ENCODE measurements at regions not wholly inside any gene's neighbourhood (a gene's known extent, or its start where the extent isn't known, plus 50 kb on each side); places are given as distances from the start of the nearest gene placed in this dataset.

DNA sequence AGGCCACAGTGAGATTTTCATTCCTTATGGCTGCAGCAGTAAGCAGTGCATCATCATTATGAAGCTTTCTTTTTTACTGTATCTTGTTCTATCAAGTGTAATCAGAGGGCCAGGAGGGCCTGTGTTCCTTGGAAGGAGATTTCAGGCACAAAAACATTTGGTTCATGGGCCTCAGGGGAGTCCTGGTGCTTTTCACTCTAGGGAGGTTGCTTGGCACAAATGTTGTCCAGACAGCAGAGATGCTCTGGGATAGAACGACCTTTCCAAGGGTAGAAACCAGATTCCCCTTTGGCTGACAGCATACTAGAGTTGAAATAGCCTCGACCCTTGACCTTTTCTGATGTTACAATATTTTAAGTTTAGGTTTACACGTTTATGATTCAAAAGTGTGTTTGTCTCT lies 95.3 kb upstream of the CLSTN2 start:
- WGBS, 5 donors, result 35 to 51% (median 47%) methylated on average over 3 of the region's 3 CpGs
- TF ChIP-seq, protein P1, sequence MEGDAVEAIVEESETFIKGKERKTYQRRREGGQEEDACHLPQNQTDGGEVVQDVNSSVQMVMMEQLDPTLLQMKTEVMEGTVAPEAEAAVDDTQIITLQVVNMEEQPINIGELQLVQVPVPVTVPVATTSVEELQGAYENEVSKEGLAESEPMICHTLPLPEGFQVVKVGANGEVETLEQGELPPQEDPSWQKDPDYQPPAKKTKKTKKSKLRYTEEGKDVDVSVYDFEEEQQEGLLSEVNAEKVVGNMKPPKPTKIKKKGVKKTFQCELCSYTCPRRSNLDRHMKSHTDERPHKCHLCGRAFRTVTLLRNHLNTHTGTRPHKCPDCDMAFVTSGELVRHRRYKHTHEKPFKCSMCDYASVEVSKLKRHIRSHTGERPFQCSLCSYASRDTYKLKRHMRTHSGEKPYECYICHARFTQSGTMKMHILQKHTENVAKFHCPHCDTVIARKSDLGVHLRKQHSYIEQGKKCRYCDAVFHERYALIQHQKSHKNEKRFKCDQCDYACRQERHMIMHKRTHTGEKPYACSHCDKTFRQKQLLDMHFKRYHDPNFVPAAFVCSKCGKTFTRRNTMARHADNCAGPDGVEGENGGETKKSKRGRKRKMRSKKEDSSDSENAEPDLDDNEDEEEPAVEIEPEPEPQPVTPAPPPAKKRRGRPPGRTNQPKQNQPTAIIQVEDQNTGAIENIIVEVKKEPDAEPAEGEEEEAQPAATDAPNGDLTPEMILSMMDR (IDR thresholded peaks at IDR 0.05), result no peak
- TF ChIP-seq EP300 (IDR thresholded peaks at IDR 0.05) (no peak), POLR2AphosphoS5 (IDR thresholded peaks at IDR 0.05) (no peak), POLR2A (IDR thresholded peaks at IDR 0.05) (no peak)
- no peak for DNase-seq
- Histone ChIP-seq H3K9me3 (no peaks in the 10 kb centered on the region), H3K4me3 (no peak overlapping the region), H3K27me3 (no peaks in the 10 kb centered on the region), H3K36me3 (no peaks in the 10 kb centered on the region), H3K27ac (no peak overlapping the region), H3K4me1 (no peaks in the 10 kb centered on the region)
- intact Hi-C loops (cut with DNase I; ENCODE audit: low total_unique reads), result no loop called here

DNA sequence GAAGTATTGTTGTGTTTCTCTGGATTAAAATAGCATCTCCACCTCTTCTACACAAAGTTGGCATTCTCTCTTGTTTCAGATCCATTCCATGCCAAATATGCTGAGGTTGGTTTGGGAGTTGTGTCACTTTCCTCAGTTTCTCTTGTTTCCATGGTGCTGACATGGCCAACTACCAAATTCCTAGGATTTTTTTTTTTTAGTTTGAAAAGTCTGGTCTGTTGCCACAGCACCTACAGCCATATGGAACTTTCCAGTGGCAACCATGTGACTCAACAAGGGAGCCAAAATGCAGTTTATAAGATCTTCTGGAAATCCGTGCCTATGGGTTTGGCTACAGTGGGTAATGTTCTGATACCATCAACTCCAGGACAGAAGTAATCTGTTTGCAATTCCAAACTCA lies 96.0 kb upstream of the CLSTN2 start:
- Histone ChIP-seq H3K36me3 (no peaks in the 10 kb centered on the region), H3K4me1 (no peaks in the 10 kb centered on the region), H3K27ac (no peak overlapping the region), H3K9me3 (no peaks in the 10 kb centered on the region), H3K4me3 (no peak overlapping the region), H3K27me3 (no peaks in the 10 kb centered on the region)
- intact Hi-C loops (cut with DNase I; ENCODE audit: low total_unique reads), result no loop called here
- TF ChIP-seq EP300 (IDR thresholded peaks at IDR 0.05) (no peak), POLR2A (IDR thresholded peaks at IDR 0.05) (no peak), POLR2AphosphoS5 (IDR thresholded peaks at IDR 0.05) (no peak)
- TF ChIP-seq, protein P1 (IDR thresholded peaks at IDR 0.05), result no peak
- no peak for DNase-seq
- 28 to 76% (median 52%) methylated on average over 1 of the region's 1 CpG for WGBS, 5 donors

- no peaks in the 10 kb centered on the region for H3K27me3 ChIP-seq
- no peaks in the 10 kb centered on the region for H3K36me3 ChIP-seq
- H3K4me1 ChIP-seq, result no peaks in the 10 kb centered on the region
- H3K27ac ChIP-seq, result no peak overlapping the region
- WGBS, 5 donors, result 52 to 68% (median 60%) methylated on average over 3 of the region's 3 CpGs
- TF ChIP-seq, protein P1 (IDR thresholded peaks at IDR 0.05), result no peak
- TF ChIP-seq POLR2AphosphoS5 (IDR thresholded peaks at IDR 0.05), result no peak
- no peak for TF ChIP-seq EP300 (IDR thresholded peaks at IDR 0.05)
- TF ChIP-seq POLR2A (IDR thresholded peaks at IDR 0.05), result no peak
- H3K4me3 ChIP-seq, result no peak overlapping the region
- DNase-seq, result no peak
- H3K9me3 ChIP-seq, result no peaks in the 10 kb centered on the region
- intact Hi-C loops (cut with DNase I; ENCODE audit: low total_unique reads), result no loop called here
These were observed 96.6 kb upstream of the CLSTN2 start for GRCh38 chr3:139838269-139838957.

GRCh38 chr3:139836698-139837464 lies 98.1 kb upstream of the CLSTN2 start:
- intact Hi-C loops (cut with DNase I; ENCODE audit: low total_unique reads), result no loop called here
- H3K27me3 ChIP-seq, result no peaks in the 10 kb centered on the region

More at GRCh38 chr3:139836698-139837464, 98.1 kb upstream of the CLSTN2 start:
- Histone ChIP-seq H3K4me3 (no peak overlapping the region), H3K36me3 (no peaks in the 10 kb centered on the region), H3K27ac (no peak overlapping the region), H3K9me3 (no peaks in the 10 kb centered on the region), H3K4me1 (no peaks in the 10 kb centered on the region)
- TF ChIP-seq, protein P1 (IDR thresholded peaks at IDR 0.05), result no peak
- TF ChIP-seq POLR2AphosphoS5 (IDR thresholded peaks at IDR 0.05), result no peak
- TF ChIP-seq POLR2A (IDR thresholded peaks at IDR 0.05), result no peak
- no peak for TF ChIP-seq EP300 (IDR thresholded peaks at IDR 0.05)
- whole genome bisulfite sequencing, 5 donors, result 70 to 80% (median 74%) methylated on average over 4 of the region's 4 CpGs
- DNase-seq, result no peak
